Right atrium auricular region (tissue), 2 donors: ENCODE measurements at regions not wholly inside any gene's neighbourhood (a gene's known extent, or its start where the extent isn't known, plus 50 kb on each side); places are given as distances from the start of the nearest gene placed in this dataset.

Experiments used
- DNase-seq: peaks from one replicate; pipeline ENCODE4 v3.0.0-alpha.2; 2019; ENCODE audit warnings: low spot score
- H3K27ac ChIP-seq, 2 donors: fragments of 200-600 bp; sonication (generic); 1 replicate in 1 of 2; 2 replicates in 1 of 2; pipeline ENCODE4 v1.5.1; 2016 to 2019
- H3K27me3 ChIP-seq, 2 donors: fragments of 200-600 bp; sonication (generic); one replicate each; pipeline versions ENCODE4 v1.5.1 to v1.6.0; 2017 to 2019
- H3K36me3 ChIP-seq: fragments of 200-600 bp; sonication (generic); one replicate; pipeline ENCODE4 v1.5.1; 2016
- H3K4me1 ChIP-seq, 2 donors: fragments of 200-600 bp; sonication (generic); one replicate each; pipeline versions ENCODE4 v1.5.1 to v1.6.0; 2017 to 2019
- H3K4me3 ChIP-seq, 2 donors: fragments of 200-600 bp; sonication (generic); 1 replicate in 1 of 2; 2 replicates in 1 of 2; pipeline ENCODE4 v1.5.1; 2017 to 2019; ENCODE audit warnings: mild to moderate bottlenecking in 1 of 2, moderate library complexity in 1 of 2
- H3K9me3 ChIP-seq, 2 donors: fragments of 200-600 bp; sonication (generic); one replicate each; pipeline ENCODE4 v1.5.1; 2019
- CTCF ChIP-seq, 2 donors: fragments of 200-600 bp; sonication (generic); IDR thresholded peaks; one replicate each; pipeline ENCODE4 v1.5.1; 2019; ENCODE audit warnings: antibody characterized with exemption in 2 of 2

DNA sequence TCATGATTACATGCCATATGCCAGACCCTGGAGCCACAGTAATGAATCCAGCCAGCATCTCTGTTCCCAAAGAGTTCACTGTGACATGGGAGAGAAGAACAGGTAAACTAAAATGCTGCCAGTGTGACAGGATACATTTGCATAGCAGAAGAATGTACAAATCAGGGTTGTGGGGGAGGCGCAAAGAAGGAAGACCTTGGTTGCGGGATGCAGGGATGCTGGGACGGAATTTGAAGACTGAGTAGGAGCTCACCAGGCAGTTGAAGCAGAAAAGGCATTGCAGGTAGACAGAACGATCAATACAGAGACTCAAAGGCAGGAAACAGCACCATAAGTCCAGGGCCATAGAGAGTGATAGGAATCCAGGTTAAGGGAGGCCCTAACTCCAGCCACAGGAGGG lies 180.3 kb upstream of the ZC3H12A start:
- Histone ChIP-seq H3K4me3 (no peak overlapping the region), H3K27ac (no peak overlapping the region), H3K27me3 (no peaks in the 10 kb centered on the region), H3K36me3 (no peaks in the 10 kb centered on the region), H3K9me3 (no peaks in the 10 kb centered on the region), H3K4me1 (no peaks in the 10 kb centered on the region)
- DNase-seq, result no peak
- TF ChIP-seq CTCF (IDR thresholded peaks at IDR 0.05), result no peak

- Histone ChIP-seq H3K4me3 (no peak overlapping the region), H3K36me3 (no peaks in the 10 kb centered on the region), H3K27ac (no peak overlapping the region), H3K4me1 (no peaks in the 10 kb centered on the region), H3K27me3 (no peaks in the 10 kb centered on the region), H3K9me3 (no peaks in the 10 kb centered on the region)
- no peak for TF ChIP-seq CTCF (IDR thresholded peaks at IDR 0.05)
- no peak for DNase-seq
Measured at GRCh38 chr1:37294529-37294928, 179.9 kb upstream of the ZC3H12A start.

- Histone ChIP-seq H3K9me3 (no peaks in the 10 kb centered on the region), H3K27me3 (no peaks in the 10 kb centered on the region), H3K4me3 (no peak overlapping the region), H3K27ac (no peak overlapping the region), H3K36me3 (no peaks in the 10 kb centered on the region), H3K4me1 (no peaks in the 10 kb centered on the region)
- TF ChIP-seq CTCF (IDR thresholded peaks at IDR 0.05), result no peak
- DNase-seq, result no peak
Measured at GRCh38 chr1:37298769-37299168, 175.6 kb upstream of the ZC3H12A start.

DNA sequence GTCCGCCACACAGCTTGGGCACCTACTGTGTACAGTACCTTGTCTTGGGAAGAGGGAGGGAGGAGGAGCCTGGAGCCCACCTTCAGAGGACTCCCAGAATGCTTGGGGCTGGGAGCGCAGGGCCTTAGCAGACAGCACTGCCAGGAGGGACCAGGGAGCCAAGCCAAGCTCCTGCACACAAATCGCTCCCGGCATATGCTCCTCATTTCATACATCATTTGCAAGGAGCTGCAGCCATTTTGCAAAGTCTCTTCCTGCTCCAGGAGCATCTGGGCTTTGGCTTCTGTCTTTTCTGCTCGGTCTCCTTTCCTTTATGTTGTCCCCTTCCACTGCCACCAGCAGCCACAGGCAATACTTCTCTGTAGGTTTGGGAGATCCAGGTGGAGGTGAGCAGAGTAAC lies 175.2 kb upstream of the ZC3H12A start:
- Histone ChIP-seq H3K4me1 (no peaks in the 10 kb centered on the region), H3K27ac (no peak overlapping the region), H3K4me3 (no peak overlapping the region), H3K27me3 (no peaks in the 10 kb centered on the region), H3K36me3 (no peaks in the 10 kb centered on the region), H3K9me3 (no peaks in the 10 kb centered on the region)
- TF ChIP-seq CTCF (IDR thresholded peaks at IDR 0.05), result no peak
- no peak for DNase-seq

DNA sequence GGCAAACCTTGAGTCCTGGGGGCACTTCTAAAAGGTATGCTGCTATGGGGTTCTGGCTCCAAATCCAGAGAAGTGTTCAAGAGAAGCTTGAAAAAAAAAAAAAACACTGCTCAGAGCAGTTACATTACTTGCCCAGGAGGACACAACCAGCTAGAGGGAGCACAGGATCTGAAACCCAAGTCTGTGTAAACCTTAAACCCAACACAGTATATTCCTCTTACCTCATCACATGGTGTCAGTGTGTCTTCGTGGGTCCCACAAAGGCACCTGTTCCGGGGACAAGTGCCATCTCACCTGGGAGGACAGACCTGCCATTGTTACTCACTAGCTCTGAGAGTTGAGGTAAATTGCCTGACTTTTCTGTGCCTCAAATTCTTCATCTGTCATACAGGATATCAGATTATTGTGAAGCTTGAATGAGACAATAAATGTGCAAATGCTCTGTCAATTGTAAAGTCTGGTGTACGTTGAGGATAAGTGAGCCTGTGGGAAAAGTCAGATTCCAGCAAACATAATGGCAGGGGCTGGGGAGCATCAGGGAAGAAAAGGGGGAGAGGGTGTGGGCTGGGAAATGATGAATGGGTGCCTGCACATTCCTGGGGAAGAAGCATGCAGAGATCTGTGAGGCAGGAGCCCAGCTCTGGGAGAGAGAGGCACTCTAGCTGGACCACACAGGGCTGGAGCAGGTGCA lies 170.4 kb upstream of the ZC3H12A start:
- TF ChIP-seq CTCF (IDR thresholded peaks at IDR 0.05), result no peak
- DNase-seq, result no peak
- no peaks in the 10 kb centered on the region for H3K36me3 ChIP-seq
- H3K4me3 ChIP-seq, result no peak overlapping the region
- no peak overlapping the region for H3K27ac ChIP-seq
- no peaks in the 10 kb centered on the region for H3K4me1 ChIP-seq
- H3K27me3 ChIP-seq, result no peaks in the 10 kb centered on the region
- no peaks in the 10 kb centered on the region for H3K9me3 ChIP-seq

- no peak for TF ChIP-seq CTCF (IDR thresholded peaks at IDR 0.05)
- no peak overlapping the region for H3K27ac ChIP-seq
- no peak for DNase-seq
- no peaks in the 10 kb centered on the region for H3K9me3 ChIP-seq
- no peak overlapping the region for H3K4me3 ChIP-seq
- H3K36me3 ChIP-seq, result no peaks in the 10 kb centered on the region
- no peaks in the 10 kb centered on the region for H3K4me1 ChIP-seq
- no peaks in the 10 kb centered on the region for H3K27me3 ChIP-seq
Measured at GRCh38 chr1:37305108-37305507, 169.3 kb upstream of the ZC3H12A start.
